Transverse colon (tissue), 4 donors: ENCODE measurements at regions not wholly inside any gene's neighbourhood (a gene's known extent, or its start where the extent isn't known, plus 50 kb on each side); places are given as distances from the start of the nearest gene placed in this dataset.

Experiments used
- CTCF ChIP-seq, 5 experiments: fragments of 200-600 bp in 3 of 5; fragments of 450-650 bp in 2 of 5; sonication (generic) in 3 of 5; IDR thresholded peaks; 1 replicate in 2 of 5; 2 replicates in 3 of 5; pipeline ENCODE4 v1.5.1; 2016 to 2017; ENCODE audit warnings: antibody characterized with exemption in 5 of 5, inconsistent platforms in 3 of 5, mild to moderate bottlenecking in 2 of 5, moderate library complexity in 1 of 5
- POLR2AphosphoS5 ChIP-seq, 3 donors: sonication (generic); formaldehyde crosslinking; IDR thresholded peaks; one replicate each; pipeline ENCODE4 v1.6.1; 2016; ENCODE audit warnings: antibody characterized with exemption in 3 of 3

- TF ChIP-seq POLR2AphosphoS5 (IDR thresholded peaks at IDR 0.05) (no peak), CTCF (IDR thresholded peaks at IDR 0.05) (no peak)
Observed at GRCh38 chr9:4357929-4358328, 58.1 kb upstream of the GLIS3 start.
